Activated CD4-positive, alpha-beta T cell treated with anti-CD3 and anti-CD28 coated beads, Interleukin-2, amount 50 U/mL, for 48 hours (primary cell): ENCODE measurements at regions not wholly inside any gene's neighbourhood (a gene's known extent, or its start where the extent isn't known, plus 50 kb on each side); places are given as distances from the start of the nearest gene placed in this dataset.
"Not testable (repeated sequence)": the region's sequence is repeated elsewhere in the genome, so short reads cannot be mapped to it uniquely, and the experiment has no call there.

Experiments
- DNase-seq, 2 experiments: peaks; one replicate each; pipeline ENCODE4 v3.0.0-alpha.2; 2020

DNA sequence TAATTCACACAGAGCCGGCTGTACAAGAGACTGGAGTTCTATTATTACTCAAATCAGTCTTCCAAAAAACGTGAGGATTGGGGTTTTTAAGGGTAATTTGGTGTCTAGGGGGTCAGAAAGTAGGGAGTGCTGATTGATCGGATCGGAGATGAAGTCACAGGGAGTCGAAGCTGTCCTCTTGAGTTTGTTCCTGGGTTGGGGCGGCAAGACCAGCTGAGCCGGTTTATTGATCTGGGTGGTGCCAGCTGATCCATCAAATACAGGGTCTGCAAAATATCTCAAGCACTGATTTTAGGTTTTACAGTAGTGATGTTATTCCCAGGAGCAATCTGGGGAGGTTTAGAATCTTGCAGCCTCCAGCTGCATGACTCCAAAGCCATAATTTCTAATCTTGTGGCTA, 262.7 kb downstream of the KCNRG start:
- DNase-seq: no peak

DNA sequence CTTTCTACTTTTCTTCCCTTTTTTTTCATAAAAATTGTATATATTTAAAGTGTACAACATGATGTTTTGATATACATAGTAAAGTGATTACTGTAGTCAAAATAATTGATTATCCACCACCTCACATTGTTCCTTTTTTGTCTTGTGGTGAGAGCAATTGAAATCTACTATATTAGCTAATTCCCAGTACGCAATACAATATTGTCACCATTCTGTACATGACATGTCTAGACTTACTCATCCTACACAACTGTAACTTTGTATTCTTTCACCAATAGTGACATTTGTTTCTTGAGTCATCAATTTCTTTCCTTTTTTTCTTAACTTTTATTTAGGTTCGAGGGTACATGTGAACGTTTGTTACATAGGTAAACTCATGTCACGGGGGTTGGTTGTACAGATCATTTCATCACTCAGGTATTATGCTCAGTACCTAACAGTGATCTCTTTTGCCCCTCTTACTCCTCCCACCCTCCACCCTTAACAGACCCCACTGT, 265.2 kb downstream of the KCNRG start:
- DNase-seq: no peak

DNA sequence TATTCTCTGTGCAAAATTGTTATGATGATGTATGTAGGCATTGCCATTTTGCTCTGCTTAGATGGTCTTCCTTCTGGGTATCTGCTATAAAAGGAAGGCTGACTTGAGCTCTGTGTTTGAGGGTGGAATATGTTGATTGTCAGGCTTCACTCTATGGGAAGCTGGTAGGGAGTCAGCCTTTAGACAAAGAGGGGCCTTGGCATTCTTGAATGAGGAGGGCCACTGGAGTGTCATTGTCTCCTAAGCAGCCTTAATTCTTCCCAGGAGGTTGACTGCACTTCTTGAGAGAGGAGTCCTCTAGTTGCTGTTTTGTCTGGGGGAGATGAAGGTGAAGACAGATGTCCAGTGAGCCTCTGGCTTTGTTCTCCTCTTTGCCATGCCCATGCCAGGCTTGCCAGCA, 266.8 kb downstream of the KCNRG start:
- no peak for DNase-seq

DNA sequence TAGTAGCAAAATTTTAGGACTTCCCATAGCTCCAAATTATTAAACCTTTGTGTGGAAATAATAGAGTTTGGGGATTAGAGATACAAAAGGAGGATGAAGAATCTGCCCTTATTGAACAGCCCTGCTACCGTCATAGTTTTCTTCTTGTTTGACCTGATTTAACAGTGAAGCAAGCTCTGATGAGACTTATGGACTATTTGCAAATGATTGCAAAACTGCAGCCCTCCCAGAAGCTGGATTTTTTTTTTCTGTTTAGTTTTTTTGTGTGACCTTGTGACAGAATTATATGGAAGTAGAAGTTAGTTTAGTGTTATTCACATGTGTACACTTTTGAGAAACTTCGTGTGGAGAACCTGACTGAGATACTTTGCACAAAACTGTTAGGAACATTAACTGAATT, 267.8 kb downstream of the KCNRG start:
- DNase-seq: no peak

DNA sequence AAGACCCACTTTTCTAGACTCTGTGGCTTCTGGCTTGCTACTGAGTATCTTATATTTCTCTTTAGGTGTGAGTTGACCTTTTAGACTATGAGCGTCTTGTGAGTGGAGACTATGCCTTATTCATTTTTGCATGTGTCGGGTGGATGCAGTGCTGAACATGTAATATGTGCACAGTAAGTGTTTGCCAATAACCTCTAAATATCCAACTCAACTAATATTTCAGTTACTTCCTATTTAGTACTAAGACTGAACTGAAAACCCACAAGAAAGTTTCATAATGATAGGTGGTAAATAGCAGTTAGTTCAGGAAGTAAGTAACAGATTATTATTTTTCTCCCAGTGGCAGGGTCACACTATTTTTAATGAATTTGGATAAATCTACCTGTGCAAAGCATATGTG, 269.3 kb downstream of the KCNRG start:
- DNase-seq: no peak

DNA sequence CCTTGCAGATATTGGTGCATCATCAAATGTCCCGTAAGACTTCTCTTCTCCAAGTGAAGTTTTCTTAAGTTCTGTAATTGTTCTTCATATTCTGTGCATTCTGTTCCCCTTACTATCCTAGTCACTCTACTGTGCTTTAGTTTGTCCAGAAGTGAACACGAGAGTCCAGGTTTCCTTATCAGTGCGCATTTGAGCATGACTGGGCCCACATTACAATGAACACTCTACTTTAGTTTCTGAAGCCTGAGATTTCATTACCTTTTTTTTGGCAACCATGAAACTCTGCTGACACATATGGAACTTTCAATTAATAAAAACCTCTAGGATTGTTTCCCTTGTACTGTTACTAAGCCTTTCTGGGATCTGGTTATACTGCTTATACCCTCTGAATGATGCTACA, 270.0 kb downstream of the KCNRG start:
- DNase-seq: no peak

DNA sequence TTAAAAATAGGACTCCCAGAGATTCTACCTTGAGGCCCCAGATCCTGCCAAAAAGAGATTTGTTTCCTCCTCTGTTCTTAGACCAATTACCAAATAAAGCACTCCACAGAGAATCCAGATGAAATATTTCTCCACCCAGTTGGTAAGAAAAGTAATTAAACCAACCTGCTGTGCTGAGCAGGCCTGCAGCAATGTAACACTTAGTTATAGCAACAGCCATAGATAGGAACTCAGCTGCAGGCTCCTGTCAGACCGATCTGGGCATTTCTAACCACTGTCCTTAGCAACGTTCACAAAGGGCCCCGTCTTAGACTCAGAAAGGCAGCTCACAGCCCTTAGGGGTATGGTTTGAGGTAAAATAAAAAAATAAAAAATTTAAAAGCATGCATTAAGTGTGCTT, 271.1 kb downstream of the KCNRG start:
- DNase-seq: no peak

DNA sequence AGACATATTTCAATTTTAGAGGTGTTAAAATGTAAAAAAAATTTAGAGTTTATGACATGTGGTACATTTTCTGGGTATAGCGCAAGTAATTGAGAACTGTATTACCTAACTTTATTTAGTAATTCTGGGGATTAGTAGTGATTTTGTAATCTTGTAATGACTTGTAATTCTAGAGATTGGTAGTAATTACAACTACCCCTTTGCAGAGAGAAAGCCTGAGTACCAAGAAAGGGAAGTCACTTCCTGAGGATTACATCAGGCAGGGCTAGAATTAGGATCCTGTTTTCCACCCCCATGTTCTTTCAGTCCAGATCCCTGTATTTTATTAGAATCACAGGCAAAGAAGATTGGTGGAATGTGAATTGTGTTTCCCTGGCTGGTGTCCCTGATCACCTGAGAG, 274.9 kb downstream of the KCNRG start:
- no peak for DNase-seq

DNA sequence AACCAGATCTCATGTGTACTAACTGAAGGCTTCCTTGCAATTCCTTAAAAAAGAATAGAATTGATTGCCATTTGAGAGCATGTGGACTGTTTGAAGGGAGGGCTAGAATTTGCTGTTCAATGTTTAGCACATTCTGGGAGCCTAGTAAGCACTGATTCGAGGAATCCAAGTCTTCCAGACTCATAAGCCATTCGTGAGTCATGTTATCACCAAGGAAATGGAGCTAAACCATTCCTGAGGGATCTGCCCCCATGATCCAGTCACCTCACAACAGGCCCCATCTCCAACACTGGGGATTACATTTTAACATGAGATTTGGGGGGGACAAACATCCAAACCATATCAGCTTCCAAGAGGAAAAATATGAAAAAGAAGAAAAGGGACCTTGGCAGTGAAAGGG, 276.4 kb downstream of the KCNRG start:
- DNase-seq: no peak

DNA sequence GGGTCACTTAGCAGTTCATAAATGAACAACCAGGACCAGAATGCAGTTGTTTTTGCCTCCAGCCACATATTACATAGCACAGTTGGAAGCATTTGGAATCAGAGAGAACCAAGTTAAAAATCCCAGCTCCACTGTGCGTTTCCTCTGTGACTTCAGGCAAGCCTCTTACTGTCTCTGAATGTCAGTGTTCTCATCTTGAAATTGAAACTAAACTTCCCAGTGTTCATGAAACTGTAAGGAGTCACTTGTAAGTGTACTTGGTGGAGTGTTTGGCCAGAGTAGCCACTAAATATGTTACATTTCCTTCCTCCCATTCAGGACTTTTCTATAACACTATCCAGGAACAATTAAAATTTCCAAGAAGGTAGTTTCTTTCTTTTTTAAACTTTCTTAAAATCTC, 276.8 kb downstream of the KCNRG start:
- DNase-seq: no peak

DNA sequence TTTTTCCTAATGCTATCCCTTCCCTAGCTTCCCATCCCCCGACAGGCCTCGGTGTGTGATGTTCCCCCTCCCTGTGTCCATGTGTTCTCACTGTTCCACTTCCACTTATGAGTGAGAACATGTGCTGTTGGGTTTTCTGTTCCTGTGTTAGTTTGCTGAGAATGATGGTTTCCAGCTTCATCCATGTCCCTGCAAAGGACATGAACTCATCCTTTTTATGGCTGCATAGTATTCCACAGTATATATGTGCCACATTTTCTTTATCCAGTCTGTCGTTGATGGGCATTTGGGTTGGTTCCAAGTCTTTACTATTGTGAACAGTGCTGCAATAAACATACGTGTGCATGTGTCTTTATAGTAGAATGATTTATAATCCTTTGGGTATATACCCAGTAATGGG, 279.2 kb downstream of the KCNRG start:
- DNase-seq: not testable (repeated sequence)

DNA sequence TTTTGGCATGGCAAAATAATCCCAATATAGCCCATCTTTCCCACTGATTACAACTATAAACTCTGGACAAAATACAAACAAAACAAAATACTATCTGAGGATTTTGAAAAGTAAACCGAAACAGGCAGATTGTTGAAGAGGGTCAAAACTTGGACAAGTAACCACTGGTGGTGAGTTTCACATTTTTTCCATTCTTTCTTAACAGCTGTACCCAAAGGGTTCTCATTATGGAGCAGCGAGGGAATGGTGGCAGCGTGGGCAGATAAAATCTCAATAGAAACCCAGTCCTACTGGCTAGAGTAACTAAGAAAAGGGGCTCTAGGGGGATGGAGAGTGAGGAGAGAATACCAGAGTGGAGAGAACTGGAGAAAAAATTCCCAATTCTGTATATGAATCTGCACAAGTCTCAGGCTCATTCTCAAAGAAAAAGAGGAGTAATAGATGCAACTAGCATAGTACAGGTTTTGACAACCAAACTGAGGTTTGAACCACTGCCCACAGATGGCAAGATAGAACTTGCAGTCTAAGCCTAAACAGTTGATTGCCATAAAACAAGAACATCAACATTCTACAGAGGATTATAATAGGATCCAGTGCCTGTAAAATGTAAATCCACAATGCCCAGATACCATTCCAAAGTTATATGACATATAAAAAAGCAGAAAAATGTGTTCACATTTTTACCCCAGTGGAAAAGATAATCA, 284.5 kb downstream of the KCNRG start:
- DNase-seq: no peak

DNA sequence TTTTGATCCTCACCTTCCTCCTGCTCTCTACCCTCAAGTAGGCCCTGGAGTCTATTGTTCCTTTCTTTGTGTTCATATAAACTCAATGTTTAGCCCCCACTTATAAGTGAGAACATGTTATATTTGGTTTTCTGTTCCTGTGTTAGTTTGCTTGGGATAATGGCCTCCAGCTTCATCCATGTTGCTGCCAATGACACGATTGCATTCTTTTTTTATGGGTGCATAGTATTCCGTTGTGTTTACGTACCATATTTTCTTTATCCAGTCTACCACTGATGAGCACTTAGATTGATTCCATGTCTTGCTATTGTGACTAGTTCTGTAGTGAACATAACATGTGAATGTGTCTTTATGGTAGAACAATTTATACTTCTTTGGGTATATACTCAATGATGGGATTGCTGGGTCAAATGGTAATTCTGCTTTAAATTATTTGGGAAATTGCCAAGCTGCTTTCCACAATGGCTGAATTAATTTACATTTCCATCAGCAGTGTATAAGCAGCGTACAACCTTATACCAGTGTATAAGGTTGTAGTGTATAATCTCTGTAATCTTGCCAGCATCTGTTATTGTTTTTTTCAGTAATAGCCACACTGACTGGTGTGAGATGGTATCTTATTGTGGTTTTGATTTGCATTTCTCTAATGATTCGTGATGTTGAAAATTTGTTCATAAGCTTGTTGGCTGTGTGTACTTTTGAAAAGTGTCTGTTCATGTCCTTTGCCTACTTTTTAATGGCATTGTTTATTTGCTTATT, 288.9 kb downstream of the KCNRG start:
- DNase-seq: no peak

DNA sequence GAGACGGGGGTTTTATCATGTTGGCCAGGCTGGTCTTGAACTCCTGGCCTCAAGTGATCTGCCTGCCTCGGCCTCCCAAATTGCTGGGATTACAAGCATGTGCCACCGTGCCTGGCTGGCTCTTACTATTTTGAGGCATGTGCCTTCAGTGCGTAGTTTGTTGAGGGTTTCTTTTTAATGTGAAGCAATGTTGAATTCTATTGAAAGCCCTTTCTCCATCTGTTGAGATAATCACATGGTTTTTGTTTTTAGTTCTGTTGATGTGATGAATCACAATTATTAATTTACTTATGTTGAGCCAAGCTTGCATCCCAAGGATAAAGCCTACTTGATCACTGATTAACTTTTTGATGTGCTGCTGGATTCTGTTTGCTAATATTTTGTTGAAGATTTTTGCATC, 290.9 kb downstream of the KCNRG start:
- no peak for DNase-seq

DNA sequence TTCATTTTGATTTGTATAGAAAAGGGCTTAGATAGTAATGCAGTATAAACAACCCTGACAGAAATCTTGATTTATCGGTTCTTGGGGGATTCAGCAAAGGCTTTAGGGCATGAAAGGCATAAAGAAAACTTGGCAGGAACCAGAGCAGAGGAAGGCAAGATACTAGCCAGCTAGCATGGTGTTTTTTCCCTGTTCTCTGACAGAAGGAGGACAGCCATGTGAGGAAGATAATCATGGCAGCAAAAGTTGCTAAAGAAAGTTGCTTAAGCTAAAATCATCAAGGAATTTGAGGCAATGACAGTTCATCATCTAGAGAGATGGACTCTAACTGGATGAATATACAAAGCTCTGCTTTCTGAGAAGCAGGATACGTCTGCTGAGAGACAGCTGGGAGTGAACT, 294.1 kb downstream of the KCNRG start:
- no peak for DNase-seq

DNA sequence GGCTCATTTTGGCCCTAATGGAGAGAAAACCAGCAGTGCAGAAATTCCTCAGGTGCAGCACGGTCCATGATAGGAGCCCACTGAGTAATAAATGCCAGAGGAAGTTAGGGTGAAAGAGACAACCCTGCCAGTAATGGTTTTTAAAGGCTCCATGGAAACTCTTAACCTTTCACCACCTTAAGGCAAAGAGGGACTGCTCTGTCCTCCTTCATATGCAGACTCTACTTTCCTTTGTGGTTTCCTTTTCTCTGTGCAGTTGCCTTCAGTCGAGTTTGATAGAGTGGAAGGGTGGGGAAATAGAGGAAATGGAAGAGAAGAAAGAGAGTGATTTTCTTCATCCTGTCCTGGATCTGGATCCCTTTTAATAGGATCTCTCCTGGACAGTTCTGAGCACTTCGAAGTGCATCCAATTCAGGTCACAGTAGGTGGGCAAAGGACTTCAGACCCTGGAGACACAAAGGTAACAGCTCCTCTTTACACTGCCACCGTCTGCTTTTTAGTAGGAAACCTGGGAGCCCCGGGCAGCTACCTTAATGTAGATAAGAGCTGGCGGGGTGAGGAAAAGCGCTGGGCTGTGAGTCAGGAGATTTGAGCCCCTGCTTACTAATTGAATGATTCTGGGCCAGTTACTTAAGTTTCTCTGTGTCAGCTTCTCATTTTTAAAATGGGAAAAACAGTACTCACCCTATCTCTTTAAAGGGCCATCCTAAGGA, 294.8 kb downstream of the KCNRG start:
- no peak for DNase-seq

DNA sequence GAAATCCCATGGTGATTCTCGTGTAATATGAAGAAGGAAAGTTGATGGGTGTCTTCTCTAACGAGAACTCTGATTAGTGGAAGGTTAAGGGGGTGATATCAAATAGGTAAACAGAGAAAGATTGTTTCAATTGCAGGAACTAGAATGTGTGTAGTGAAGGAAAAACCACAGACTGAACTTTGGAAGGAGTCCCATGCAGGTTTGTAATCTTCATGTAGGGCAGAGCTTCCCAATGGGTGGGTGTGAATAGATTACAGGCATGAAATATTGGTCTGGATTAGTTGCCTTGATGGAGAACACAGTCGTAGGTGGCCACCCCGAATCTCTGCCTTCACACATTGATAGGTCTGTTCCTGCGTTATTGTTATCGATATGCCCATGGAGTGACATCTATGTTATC, 295.5 kb downstream of the KCNRG start:
- DNase-seq: no peak

DNA sequence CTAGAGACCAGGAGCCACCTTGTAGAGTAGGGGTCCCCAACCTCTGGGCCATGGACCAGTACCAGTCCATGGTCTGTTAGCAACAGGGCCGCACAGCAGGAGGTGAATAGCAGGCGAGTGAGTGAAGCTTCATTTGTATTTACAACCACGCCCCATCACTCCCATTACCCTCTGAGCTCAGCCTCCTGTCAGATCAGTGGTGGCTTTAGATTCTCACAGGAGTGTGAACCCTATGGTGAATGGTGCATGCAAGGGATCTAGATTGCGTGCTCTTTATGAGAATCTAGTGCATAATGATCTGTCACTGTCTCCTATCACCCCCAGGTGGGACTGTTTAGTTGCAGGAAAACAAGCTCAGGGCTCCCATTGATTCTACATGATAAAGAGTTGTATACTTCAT, 303.6 kb downstream of the KCNRG start:
- no peak for DNase-seq

DNA sequence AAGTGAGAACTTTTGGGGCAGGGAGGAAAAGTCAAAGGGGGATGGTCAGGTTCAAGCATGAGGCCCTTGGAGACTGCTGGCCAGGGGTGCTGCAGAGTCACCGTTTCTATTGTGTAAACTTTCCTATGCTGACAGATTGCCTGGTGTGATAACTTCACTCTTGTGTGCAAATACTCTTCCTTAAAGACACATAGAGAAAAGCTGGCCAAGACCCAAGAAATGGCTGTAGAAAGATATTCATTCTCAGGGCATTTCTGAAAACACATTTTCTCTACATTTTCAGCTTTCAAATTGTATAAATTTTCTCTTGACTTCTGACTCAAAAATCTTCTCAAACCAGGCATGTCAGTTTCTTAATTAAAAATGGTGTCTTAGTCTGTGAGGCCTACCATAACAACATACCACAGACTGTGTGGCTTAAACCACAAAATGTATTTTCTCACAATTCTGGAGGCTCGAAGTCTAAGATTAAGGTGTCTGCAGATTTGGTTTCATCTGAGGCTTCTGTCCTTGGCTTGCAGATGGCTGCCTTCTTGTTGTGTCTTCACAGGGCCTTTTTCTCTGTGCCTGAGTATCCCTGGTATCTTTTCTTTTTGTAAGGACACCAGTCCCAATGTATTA, 304.5 kb downstream of the KCNRG start:
- DNase-seq: no peak

DNA sequence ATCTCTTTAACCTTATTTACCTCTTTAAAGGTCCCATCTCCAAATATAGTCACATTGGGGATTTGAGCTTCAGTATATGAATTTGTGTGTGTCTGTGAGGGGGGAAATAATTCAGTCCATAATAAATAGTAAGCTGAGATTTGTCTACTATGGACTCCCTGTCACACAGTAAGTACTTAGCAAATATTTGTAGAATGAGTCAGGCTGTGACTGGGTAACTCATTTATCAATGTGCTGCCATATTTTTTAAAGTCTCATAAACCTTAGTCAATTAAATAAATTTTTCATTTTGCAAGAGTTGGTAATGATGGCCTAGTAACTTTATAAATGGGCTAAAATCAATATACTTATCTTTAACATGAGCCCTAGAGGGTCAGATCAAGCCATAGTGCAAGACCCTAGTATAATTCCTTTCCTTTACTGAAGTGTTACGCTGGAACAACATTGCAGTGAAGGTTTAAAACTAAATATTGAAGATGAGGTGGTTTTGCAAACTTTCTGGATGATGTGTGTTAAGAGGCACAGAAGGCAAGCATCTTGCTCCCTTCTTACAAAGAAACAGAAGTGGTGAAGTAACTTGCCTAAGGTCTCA, 305.1 kb downstream of the KCNRG start:
- no peak for DNase-seq

DNA sequence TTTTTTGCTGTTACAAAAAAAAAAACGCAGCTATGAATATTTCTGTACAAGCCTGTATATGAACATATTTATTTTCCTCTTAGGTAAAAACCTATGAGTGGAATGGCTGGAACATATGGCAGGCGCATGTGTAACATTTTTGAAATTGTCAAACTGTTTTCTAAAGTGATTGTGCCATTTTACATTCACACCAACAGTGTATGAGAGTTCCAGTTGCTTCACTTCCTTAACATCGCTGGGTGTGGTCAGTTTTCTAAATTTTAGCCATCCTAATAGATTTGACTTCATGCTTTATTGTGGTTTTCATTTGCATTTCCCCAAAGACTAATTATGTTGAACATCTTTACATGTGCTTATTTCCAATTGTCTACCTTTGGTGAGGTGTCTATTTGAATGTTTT, 306.8 kb downstream of the KCNRG start:
- DNase-seq: no peak

DNA sequence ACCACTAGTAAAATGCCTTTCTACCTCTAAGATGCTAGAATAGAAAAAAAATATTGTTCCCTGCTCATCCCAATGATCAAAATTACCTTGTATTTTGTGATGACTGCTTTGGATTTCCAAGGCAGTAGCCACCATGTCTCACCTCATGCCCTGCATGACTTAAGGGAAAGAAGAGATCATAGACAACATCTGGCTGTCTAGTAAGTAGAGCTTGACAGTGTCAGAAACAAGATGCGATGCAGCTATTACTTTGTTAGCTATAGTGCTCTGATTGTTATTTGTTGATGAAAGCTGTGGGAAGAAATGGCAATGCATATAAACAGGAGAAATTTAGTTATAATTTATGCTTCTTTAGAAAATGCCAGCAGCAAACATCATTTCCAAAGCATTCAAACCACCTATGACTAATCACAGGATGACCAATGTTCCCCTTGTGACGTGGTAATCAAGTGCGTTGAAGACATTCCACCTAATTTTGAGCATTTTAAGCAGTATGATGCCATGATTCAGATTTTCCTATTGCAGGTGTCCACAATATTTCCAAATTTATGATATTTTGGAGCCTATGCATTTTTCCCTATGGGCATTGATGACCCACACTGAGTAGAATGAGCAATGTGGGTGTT, 308.3 kb downstream of the KCNRG start:
- DNase-seq: no peak

DNA sequence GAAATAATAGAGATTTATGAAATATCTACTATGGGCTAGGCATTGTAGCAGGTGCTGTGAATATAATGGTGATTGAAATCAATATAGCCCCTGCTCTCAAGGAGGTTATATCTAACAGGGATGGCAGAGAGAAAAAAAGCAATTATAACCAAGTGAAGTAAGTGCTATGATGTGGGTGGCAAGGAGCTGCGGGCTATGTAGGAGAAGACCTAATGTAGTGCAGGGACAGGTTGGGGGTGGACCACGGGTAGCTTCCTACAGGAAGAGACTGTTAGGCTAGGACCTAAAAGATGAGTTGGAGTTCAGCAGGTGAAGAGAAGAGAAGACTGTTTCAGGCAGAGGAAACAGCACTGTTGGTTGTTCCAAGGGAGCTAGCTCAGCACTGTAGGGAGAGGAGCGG, 311.0 kb downstream of the KCNRG start:
- DNase-seq: no peak
